AG04450 (cell line): ENCODE measurements at regions not wholly inside any gene's neighbourhood (a gene's known extent, or its start where the extent isn't known, plus 50 kb on each side); places are given as distances from the start of the nearest gene placed in this dataset.
A peak's percentile ranks its signal among the peaks of the same experiment; 100 is the strongest.
"Not testable (repeated sequence)": the region's sequence is repeated elsewhere in the genome, so short reads cannot be mapped to it uniquely, and the experiment has no call there.

Experiments
- CTCF ChIA-PET: fragments of 300-600, 350-600 bp; formaldehyde crosslinking; extraction: SDS; loops from one replicate; lab custom pipeline; 2022; ENCODE audit warnings: antibody characterized with exemption, inconsistent platforms; lab: Charles Lee
- POLR2A ChIA-PET: fragments of 350-600 bp; formaldehyde crosslinking; extraction: SDS; loops from one replicate; lab custom pipeline; 2021; ENCODE audit warnings: antibody characterized with exemption, inconsistent platforms; lab: Yijun Ruan, JAX
- DNase-seq: peaks from one replicate; pipeline ENCODE4 v3.0.0-alpha.2; 2011; ENCODE audit warnings: low read depth, low spot score
- H3K27ac ChIP-seq: one replicate; pipeline ENCODE4 v1.5.1; 2012; ENCODE audit warnings: low read depth, low read length, control low read depth
- H3K27me3 ChIP-seq: one replicate; pipeline ENCODE4 v1.6.0; 2012; ENCODE audit warnings: low read length; ENCODE audit not compliant: control insufficient read depth, insufficient read depth
- H3K4me3 ChIP-seq: 2 replicates; pipeline ENCODE4 v1.5.1; 2011; ENCODE audit warnings: mild to moderate bottlenecking, low read depth, low read length, control low read depth
- H3K9me3 ChIP-seq: 2 replicates; pipeline ENCODE4 v1.5.1; 2012; ENCODE audit warnings: low read length; ENCODE audit not compliant: control insufficient read depth, insufficient read depth
- CTCF ChIP-seq: IDR thresholded peaks from 2 replicates; pipeline ENCODE4 v1.5.1; 2011; ENCODE audit warnings: low read depth, low read length, control low read depth, inconsistent platforms

- no peaks in the 10 kb centered on the region for H3K9me3 ChIP-seq
- no peak for DNase-seq
- no peak overlapping the region for H3K27ac ChIP-seq
- H3K4me3 ChIP-seq: no peak overlapping the region
- TF ChIP-seq CTCF: no peak
- H3K27me3 ChIP-seq: no peaks in the 10 kb centered on the region
- CTCF ChIA-PET: no interaction called here
- POLR2A ChIA-PET: no interaction called here
Observed at GRCh38 chr2:230619491-230619890, 93.2 kb upstream of the CAB39 start.

- H3K9me3 ChIP-seq, POLR2A ChIA-PET, H3K27ac ChIP-seq, DNase-seq, H3K4me3 ChIP-seq, H3K27me3 ChIP-seq: not testable (repeated sequence)
- CTCF ChIA-PET: interaction anchor here (1.6 kb wide), 1 partner anchor 173 kb away, joined by 4 read pairs; no protein-coding TSS in a partner anchor
Observed at GRCh38 chr2:230625220-230625619, 87.4 kb upstream of the CAB39 start.

GRCh38 chr2:230627091-230627490 lies 85.6 kb upstream of the CAB39 start:
- H3K9me3 ChIP-seq, POLR2A ChIA-PET, H3K4me3 ChIP-seq, DNase-seq, H3K27me3 ChIP-seq, CTCF ChIA-PET, H3K27ac ChIP-seq: not testable (repeated sequence)

GRCh38 chr2:230627806-230628724 lies 84.6 kb upstream of the CAB39 start:
- no peak for TF ChIP-seq CTCF
- Histone ChIP-seq H3K27ac (no peak overlapping the region), H3K4me3 (no peak overlapping the region), H3K27me3 (no peaks in the 10 kb centered on the region), H3K9me3 (no peaks in the 10 kb centered on the region)
- POLR2A ChIA-PET: interaction anchor here (0.7 to 1.0 kb wide), 2 partner anchors 43 to 425 kb away, joined by 3 to 4 read pairs; no protein-coding TSS in a partner anchor
- CTCF ChIA-PET: interaction anchor here (0.6 to 1.2 kb wide), 3 partner anchors 17 to 1703 kb away, joined by 3 read pairs; no protein-coding TSS in a partner anchor
- peak; percentile 73 for DNase-seq

- Histone ChIP-seq H3K27me3 (no peaks in the 10 kb centered on the region), H3K27ac (no peak overlapping the region), H3K9me3 (no peaks in the 10 kb centered on the region), H3K4me3 (no peak overlapping the region)
- CTCF ChIA-PET: no interaction called here
- POLR2A ChIA-PET: no interaction called here
- no peak for DNase-seq
- TF ChIP-seq CTCF: no peak; the same call in 1 of the 2 replicates
Observed at GRCh38 chr2:230631470-230631869, 81.2 kb upstream of the CAB39 start.

- no peaks in the 10 kb centered on the region for H3K9me3 ChIP-seq
- CTCF ChIA-PET: no interaction called here
- no peak overlapping the region for H3K27ac ChIP-seq
- no peak for TF ChIP-seq CTCF
- no peaks in the 10 kb centered on the region for H3K27me3 ChIP-seq
- POLR2A ChIA-PET: no interaction called here
- DNase-seq: no peak
- H3K4me3 ChIP-seq: no peak overlapping the region
Observed at GRCh38 chr2:230634146-230634545, 78.5 kb upstream of the CAB39 start.

- CTCF ChIA-PET: interaction anchor here (0.6 kb wide), 1 partner anchor 155 kb away, joined by 4 read pairs; no protein-coding TSS in a partner anchor
- DNase-seq, POLR2A ChIA-PET: not testable (repeated sequence)
Observed at GRCh38 chr2:230634721-230635313, 77.8 kb upstream of the CAB39 start.

More at GRCh38 chr2:230634721-230635313, 77.8 kb upstream of the CAB39 start:
- H3K27me3 ChIP-seq, H3K27ac ChIP-seq, H3K9me3 ChIP-seq, H3K4me3 ChIP-seq: not testable (repeated sequence)
